NCI-H2107 treated with DMSO at 0.1 percent for 48 hours (cell line): ENCODE measurements at regions not wholly inside any gene's neighbourhood (a gene's known extent, or its start where the extent isn't known, plus 50 kb on each side); places are given as distances from the start of the nearest gene placed in this dataset.

Experiments used
- DNase-seq: peaks from one replicate; lab custom pipeline; 2025; ENCODE audit not compliant: unreplicated experiment; lab: John Stamatoyannopoulos, UW

GRCh38 chr16:85306793-85307551 is 194.7 kb upstream of the CIBAR2 start:
- DNase-seq = no peak

- DNase-seq = no peak
Measured at GRCh38 chr16:85307552-85308364, 195.5 kb upstream of the CIBAR2 start.

- DNase-seq = no peak
Measured at GRCh38 chr16:85308611-85309540, 196.6 kb upstream of the CIBAR2 start.

- DNase-seq = no peak
Measured at GRCh38 chr16:85309656-85310587, 197.7 kb upstream of the CIBAR2 start.

- DNase-seq = no peak
Measured at GRCh38 chr16:85310868-85311585, 198.8 kb upstream of the CIBAR2 start.

- no peak for DNase-seq
Measured at GRCh38 chr16:85311741-85312140, 199.5 kb upstream of the CIBAR2 start.

GRCh38 chr16:85312174-85312573 is 199.9 kb upstream of the CIBAR2 start:
- DNase-seq = no peak

GRCh38 chr16:85312642-85313525 is 200.6 kb upstream of the CIBAR2 start:
- no peak for DNase-seq

GRCh38 chr16:85313526-85314301 is 201.4 kb upstream of the CIBAR2 start:
- no peak for DNase-seq

GRCh38 chr16:85314512-85314971 is 202.3 kb upstream of the CIBAR2 start:
- no peak for DNase-seq

- DNase-seq = no peak
Measured at GRCh38 chr16:85315866-85316265, 203.6 kb upstream of the CIBAR2 start.

GRCh38 chr16:85316321-85316919 is 204.1 kb upstream of the CIBAR2 start:
- DNase-seq = peak; percentile 45

GRCh38 chr16:85316944-85317343 is 204.7 kb upstream of the CIBAR2 start:
- DNase-seq = no peak

GRCh38 chr16:85317704-85318103 is 205.4 kb upstream of the CIBAR2 start:
- DNase-seq = no peak

- DNase-seq = no peak
Measured at GRCh38 chr16:85319208-85319983, 207.1 kb upstream of the CIBAR2 start.

- DNase-seq = no peak
Measured at GRCh38 chr16:85319984-85320440, 207.7 kb upstream of the CIBAR2 start.
